ENCODE measurements at regions not wholly inside any gene's neighbourhood (a gene's known extent, or its start where the extent isn't known, plus 50 kb on each side); places are given as distances from the start of the nearest gene placed in this dataset.
A peak's percentile ranks its signal among the peaks of the same experiment; 100 is the strongest.
"Not testable (repeated sequence)": the region's sequence is repeated elsewhere in the genome, so short reads cannot be mapped to it uniquely, and the experiment has no call there.

DNA sequence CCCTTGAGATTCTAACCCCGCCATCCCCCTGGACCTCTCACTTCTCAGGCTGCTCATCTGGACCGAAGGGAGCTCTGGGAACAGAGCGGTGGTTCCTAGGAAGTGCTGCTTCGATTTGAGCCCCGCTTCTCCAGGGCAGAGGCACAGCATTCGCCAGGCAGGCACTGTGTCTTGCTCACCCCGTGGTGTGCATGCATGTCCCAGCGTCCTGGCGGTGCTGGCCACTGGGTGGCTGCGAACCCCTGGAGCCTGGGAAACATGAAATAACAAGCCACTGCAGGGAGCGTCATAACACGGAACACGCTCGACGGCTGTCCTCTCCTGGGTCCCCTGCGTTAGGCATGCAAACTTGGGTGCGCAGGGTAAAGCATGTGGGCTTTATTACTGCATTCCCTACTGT lies 4040.3 kb upstream of the TPTE start:
- CTCF ChIA-PET; DNase-seq; H3K36me3 ChIP-seq (ENCODE audit: control insufficient read depth in 2 of 2, extremely low read depth in 1 of 2, insufficient read depth in 1 of 2, low read length in 1 of 2); H3K9me3 ChIP-seq; H3K27ac ChIP-seq (ENCODE audit: low read length); H3K4me1 ChIP-seq (ENCODE audit: control insufficient read depth in 1 of 2, extremely low read depth in 1 of 2, insufficient read depth in 2 of 2, low read length in 2 of 2); H3K27me3 ChIP-seq (replicated peaks in 1 of 2; ENCODE audit: control insufficient read depth in 2 of 2, extremely low read depth in 1 of 2, insufficient read depth in 2 of 2, low read length in 1 of 2); POLR2A ChIA-PET; H3K4me3 Mint-ChIP-seq; H3K27ac Mint-ChIP-seq; H3K36me3 Mint-ChIP-seq; H3K9me3 Mint-ChIP-seq; H3K4me3 ChIP-seq (ENCODE audit: control insufficient read depth in 1 of 2, extremely low read depth in 1 of 2, low read length in 1 of 2); ATAC-seq (replicated peaks in 1 of 4); H3K4me1 Mint-ChIP-seq; H3K27me3 Mint-ChIP-seq: not testable (repeated sequence)
- no CpG with 5 or more reads among the region's 17 CpGs for WGBS (ENCODE audit: insufficient coverage)

DNA sequence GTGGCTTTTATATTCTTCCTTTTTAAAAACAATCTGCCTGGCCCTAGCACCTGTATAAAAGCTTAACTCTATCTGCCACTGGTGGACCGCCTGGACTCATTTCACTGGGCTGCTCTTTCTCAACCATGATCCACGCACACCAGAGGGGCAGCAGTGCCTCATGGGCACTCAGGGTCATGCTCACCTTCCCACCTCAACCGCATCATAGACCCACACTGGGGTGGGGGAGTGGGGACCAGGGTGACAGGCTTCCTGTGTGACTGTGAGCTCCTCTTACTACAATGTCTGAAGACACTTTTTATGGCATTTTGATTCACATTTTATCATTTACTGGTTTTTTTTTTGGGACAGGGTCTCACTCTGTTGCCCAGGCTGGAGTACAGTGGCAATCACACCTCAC lies 4038.8 kb upstream of the TPTE start:
- DNase-seq; H3K9me3 ChIP-seq; H3K4me3 Mint-ChIP-seq; H3K36me3 ChIP-seq (ENCODE audit: control insufficient read depth in 2 of 2, extremely low read depth in 1 of 2, insufficient read depth in 1 of 2, low read length in 1 of 2); H3K27me3 ChIP-seq (replicated peaks in 1 of 2; ENCODE audit: control insufficient read depth in 2 of 2, extremely low read depth in 1 of 2, insufficient read depth in 2 of 2, low read length in 1 of 2); POLR2A ChIA-PET; H3K27ac ChIP-seq (ENCODE audit: low read length); H3K4me1 Mint-ChIP-seq; H3K4me1 ChIP-seq (ENCODE audit: control insufficient read depth in 1 of 2, extremely low read depth in 1 of 2, insufficient read depth in 2 of 2, low read length in 2 of 2); H3K9me3 Mint-ChIP-seq; H3K36me3 Mint-ChIP-seq; H3K27me3 Mint-ChIP-seq; H3K4me3 ChIP-seq (ENCODE audit: control insufficient read depth in 1 of 2, extremely low read depth in 1 of 2, low read length in 1 of 2); H3K27ac Mint-ChIP-seq; CTCF ChIA-PET: not testable (repeated sequence)
- peak in 1 of 4 experiments; percentile 28 for ATAC-seq (replicated peaks in 1 of 4)
- no CpG with 5 or more reads among the region's 3 CpGs for WGBS (ENCODE audit: insufficient coverage)

DNA sequence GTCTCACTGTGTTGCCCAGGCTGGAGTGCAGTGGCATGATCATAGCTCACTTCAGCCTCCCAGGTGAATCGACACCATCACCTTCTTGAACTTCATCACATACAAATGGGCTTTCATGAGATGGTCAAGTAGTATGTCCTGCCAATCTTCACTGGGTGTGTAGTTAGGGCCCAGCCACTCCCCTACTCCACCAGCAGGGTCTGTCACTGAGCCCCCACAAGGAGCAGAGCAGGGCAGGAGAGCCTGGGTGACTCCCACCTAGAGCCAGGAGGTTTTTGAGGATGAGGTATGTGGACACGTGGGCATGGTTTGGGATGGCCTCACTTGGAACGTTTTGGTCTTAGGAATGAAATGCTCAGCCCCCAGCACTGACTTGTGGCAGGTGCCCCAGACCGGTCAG lies 4037.7 kb upstream of the TPTE start:
- H3K36me3 ChIP-seq (ENCODE audit: control insufficient read depth in 2 of 2, extremely low read depth in 1 of 2, insufficient read depth in 1 of 2, low read length in 1 of 2), result not testable (repeated sequence)
- WGBS (ENCODE audit: insufficient coverage), result no CpG with 5 or more reads among the region's 4 CpGs

DNA sequence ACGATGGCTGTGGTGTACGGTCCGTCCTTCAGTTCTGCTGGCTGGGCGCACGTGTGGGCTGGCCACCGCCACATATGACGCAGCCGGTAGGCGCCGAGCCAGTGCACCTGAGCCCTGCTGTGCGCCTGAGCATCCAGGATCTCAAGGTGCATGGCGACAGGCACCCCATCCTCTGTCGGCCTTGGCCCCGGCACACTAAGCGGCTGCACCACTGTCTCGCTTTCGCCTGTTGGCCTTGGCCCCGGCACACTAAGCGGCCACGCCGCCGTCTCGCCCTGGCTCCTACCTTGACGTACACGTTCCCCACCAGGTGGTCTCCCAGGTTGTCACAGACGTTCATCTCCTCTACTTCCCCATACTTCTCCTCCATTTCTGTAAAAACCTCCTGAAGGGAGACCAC lies 4034.6 kb upstream of the TPTE start:
- H3K27me3 Mint-ChIP-seq; H3K36me3 ChIP-seq (ENCODE audit: control insufficient read depth in 2 of 2, extremely low read depth in 1 of 2, insufficient read depth in 1 of 2, low read length in 1 of 2); H3K4me1 Mint-ChIP-seq; H3K4me1 ChIP-seq (ENCODE audit: control insufficient read depth in 1 of 2, extremely low read depth in 1 of 2, insufficient read depth in 2 of 2, low read length in 2 of 2); CTCF ChIA-PET; H3K4me3 Mint-ChIP-seq; ATAC-seq (replicated peaks in 1 of 4); POLR2A ChIA-PET; H3K27ac ChIP-seq (ENCODE audit: low read length); H3K9me3 Mint-ChIP-seq; H3K9me3 ChIP-seq; H3K27ac Mint-ChIP-seq; H3K4me3 ChIP-seq (ENCODE audit: control insufficient read depth in 1 of 2, extremely low read depth in 1 of 2, low read length in 1 of 2); DNase-seq; H3K27me3 ChIP-seq (replicated peaks in 1 of 2; ENCODE audit: control insufficient read depth in 2 of 2, extremely low read depth in 1 of 2, insufficient read depth in 2 of 2, low read length in 1 of 2); H3K36me3 Mint-ChIP-seq: not testable (repeated sequence)
- no CpG with 5 or more reads among the region's 26 CpGs for whole genome bisulfite sequencing (ENCODE audit: insufficient coverage)

More for the DNA sequence above, 4037.7 kb upstream of the TPTE start:
- H3K27ac Mint-ChIP-seq; CTCF ChIA-PET; H3K9me3 ChIP-seq; H3K4me1 Mint-ChIP-seq; H3K27me3 ChIP-seq (replicated peaks in 1 of 2; ENCODE audit: control insufficient read depth in 2 of 2, extremely low read depth in 1 of 2, insufficient read depth in 2 of 2, low read length in 1 of 2); DNase-seq; H3K4me1 ChIP-seq (ENCODE audit: control insufficient read depth in 1 of 2, extremely low read depth in 1 of 2, insufficient read depth in 2 of 2, low read length in 2 of 2); H3K9me3 Mint-ChIP-seq; H3K36me3 Mint-ChIP-seq; POLR2A ChIA-PET; H3K27ac ChIP-seq (ENCODE audit: low read length); H3K4me3 Mint-ChIP-seq; H3K4me3 ChIP-seq (ENCODE audit: control insufficient read depth in 1 of 2, extremely low read depth in 1 of 2, low read length in 1 of 2); H3K27me3 Mint-ChIP-seq: not testable (repeated sequence)
- peak in 1 of 4 experiments; percentile 26 for ATAC-seq (replicated peaks in 1 of 4)

DNA sequence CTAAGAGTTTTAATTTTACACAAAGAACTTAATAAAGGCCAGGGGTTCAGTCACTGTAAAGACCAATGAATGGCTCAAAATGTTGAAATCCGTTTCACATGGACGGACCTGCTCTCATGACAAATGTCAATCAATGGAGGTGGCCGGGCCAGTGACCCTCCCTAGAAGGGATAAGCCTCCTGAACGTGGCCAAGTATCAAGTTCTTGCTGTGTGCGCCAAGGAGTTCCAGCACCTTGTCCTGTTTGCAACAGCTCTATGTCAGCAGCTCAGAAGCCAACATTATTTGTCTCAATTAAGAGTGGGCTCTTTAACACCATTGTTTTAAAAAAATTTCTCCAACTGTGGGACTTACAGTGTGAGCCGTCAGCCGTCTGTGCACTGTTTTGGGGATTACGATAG lies 4028.7 kb upstream of the TPTE start:
- H3K4me3 Mint-ChIP-seq; H3K27ac Mint-ChIP-seq; H3K9me3 Mint-ChIP-seq; DNase-seq; H3K36me3 ChIP-seq (ENCODE audit: control insufficient read depth in 2 of 2, extremely low read depth in 1 of 2, insufficient read depth in 1 of 2, low read length in 1 of 2); H3K4me1 Mint-ChIP-seq; ATAC-seq (replicated peaks in 1 of 4); H3K27me3 Mint-ChIP-seq; H3K9me3 ChIP-seq; H3K4me3 ChIP-seq (ENCODE audit: control insufficient read depth in 1 of 2, extremely low read depth in 1 of 2, low read length in 1 of 2); POLR2A ChIA-PET; CTCF ChIA-PET; H3K4me1 ChIP-seq (ENCODE audit: control insufficient read depth in 1 of 2, extremely low read depth in 1 of 2, insufficient read depth in 2 of 2, low read length in 2 of 2); H3K27ac ChIP-seq (ENCODE audit: low read length); H3K27me3 ChIP-seq (replicated peaks in 1 of 2; ENCODE audit: control insufficient read depth in 2 of 2, extremely low read depth in 1 of 2, insufficient read depth in 2 of 2, low read length in 1 of 2); H3K36me3 Mint-ChIP-seq: not testable (repeated sequence)
- WGBS (ENCODE audit: insufficient coverage), result no CpG with 5 or more reads among the region's 8 CpGs

DNA sequence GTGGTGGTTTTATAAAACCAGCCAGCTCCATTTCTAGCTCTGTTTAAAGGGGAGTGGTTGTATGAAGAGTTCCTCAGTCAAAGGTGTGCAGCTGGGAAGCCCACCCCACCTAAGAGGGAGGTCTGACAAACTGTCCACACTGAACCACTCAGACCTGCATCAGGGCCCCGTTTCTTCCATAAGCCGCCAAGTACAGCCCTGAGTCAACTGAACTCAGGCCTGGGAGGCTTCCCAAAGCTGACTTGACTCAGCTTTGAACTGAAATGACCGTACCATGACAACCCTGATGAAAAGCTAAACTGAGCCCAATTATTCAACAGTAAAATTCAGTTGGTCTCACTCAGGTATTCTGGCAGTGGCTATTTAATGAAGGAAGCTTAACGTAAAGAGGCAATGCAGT lies 4027.4 kb upstream of the TPTE start:
- H3K9me3 Mint-ChIP-seq; H3K27ac Mint-ChIP-seq; H3K27me3 Mint-ChIP-seq; H3K36me3 ChIP-seq (ENCODE audit: control insufficient read depth in 2 of 2, extremely low read depth in 1 of 2, insufficient read depth in 1 of 2, low read length in 1 of 2); H3K4me3 Mint-ChIP-seq; H3K27ac ChIP-seq (ENCODE audit: low read length); ATAC-seq (replicated peaks in 1 of 4); DNase-seq; H3K9me3 ChIP-seq; H3K27me3 ChIP-seq (replicated peaks in 1 of 2; ENCODE audit: control insufficient read depth in 2 of 2, extremely low read depth in 1 of 2, insufficient read depth in 2 of 2, low read length in 1 of 2); H3K4me1 ChIP-seq (ENCODE audit: control insufficient read depth in 1 of 2, extremely low read depth in 1 of 2, insufficient read depth in 2 of 2, low read length in 2 of 2); CTCF ChIA-PET; POLR2A ChIA-PET; H3K4me1 Mint-ChIP-seq; H3K4me3 ChIP-seq (ENCODE audit: control insufficient read depth in 1 of 2, extremely low read depth in 1 of 2, low read length in 1 of 2); H3K36me3 Mint-ChIP-seq: not testable (repeated sequence)
- no CpG with 5 or more reads among the region's 4 CpGs for WGBS (ENCODE audit: insufficient coverage)

DNA sequence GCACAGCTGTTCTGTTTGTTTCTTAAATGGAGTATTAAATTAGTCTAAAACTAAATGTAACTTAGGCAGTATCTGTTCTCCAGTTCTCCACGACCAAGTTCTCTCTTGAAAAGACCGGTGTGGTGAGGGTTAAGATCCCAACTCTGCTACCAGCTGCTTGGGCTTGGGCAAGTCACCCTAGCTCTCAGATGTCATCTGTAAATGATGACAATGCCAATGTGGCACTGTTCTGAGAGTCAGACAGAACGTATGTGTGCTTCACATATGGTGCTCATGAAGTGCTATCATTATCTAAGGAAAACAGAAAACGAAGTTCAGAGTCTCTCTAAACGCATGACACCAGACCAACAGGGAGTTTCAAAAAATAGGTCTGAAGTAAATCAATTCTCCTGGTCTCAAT lies 4025.0 kb upstream of the TPTE start:
- H3K36me3 Mint-ChIP-seq; H3K9me3 Mint-ChIP-seq; H3K27ac Mint-ChIP-seq; DNase-seq; H3K27ac ChIP-seq (ENCODE audit: low read length); H3K4me3 Mint-ChIP-seq; H3K36me3 ChIP-seq (ENCODE audit: control insufficient read depth in 2 of 2, extremely low read depth in 1 of 2, insufficient read depth in 1 of 2, low read length in 1 of 2); H3K4me1 Mint-ChIP-seq; H3K4me3 ChIP-seq (ENCODE audit: control insufficient read depth in 1 of 2, extremely low read depth in 1 of 2, low read length in 1 of 2); H3K4me1 ChIP-seq (ENCODE audit: control insufficient read depth in 1 of 2, extremely low read depth in 1 of 2, insufficient read depth in 2 of 2, low read length in 2 of 2); H3K27me3 Mint-ChIP-seq; H3K9me3 ChIP-seq; ATAC-seq (replicated peaks in 1 of 4); H3K27me3 ChIP-seq (replicated peaks in 1 of 2; ENCODE audit: control insufficient read depth in 2 of 2, extremely low read depth in 1 of 2, insufficient read depth in 2 of 2, low read length in 1 of 2); POLR2A ChIA-PET; CTCF ChIA-PET: not testable (repeated sequence)
- WGBS (ENCODE audit: insufficient coverage), result no CpG with 5 or more reads among the region's 5 CpGs

Data from T-cell (primary cell).